ENCODE measurements at regions not wholly inside any gene's neighbourhood (a gene's known extent, or its start where the extent isn't known, plus 50 kb on each side); places are given as distances from the start of the nearest gene placed in this dataset.

- TF ChIP-seq RAD21 (conservative IDR thresholded peaks at IDR 0.05) (no peak), REST (IDR thresholded peaks at IDR 0.05; ENCODE audit: borderline replicate concordance) (no peak), MXI1 (conservative IDR thresholded peaks at IDR 0.05; ENCODE audit: poor library complexity, severe bottlenecking) (no peak), TAF1 (IDR thresholded peaks at IDR 0.05; ENCODE audit: low read depth) (no peak), EZH2 (IDR thresholded peaks at IDR 0.05; ENCODE audit: borderline replicate concordance, insufficient read depth, low read length, poor library complexity, severe bottlenecking) (no peak), CTCF (IDR thresholded peaks at IDR 0.05; ENCODE audit: poor library complexity, severe bottlenecking) (no peak), POLR2AphosphoS5 (IDR thresholded peaks at IDR 0.05) (no peak), EP300 (conservative IDR thresholded peaks at IDR 0.05; ENCODE audit: poor library complexity, severe bottlenecking) (no peak), SMC3 (conservative IDR thresholded peaks at IDR 0.05; ENCODE audit: poor library complexity) (no peak)
Observed at GRCh38 chrX:39966176-39966575, 131.6 kb downstream of the BCOR start.

GRCh38 chrX:39967348-39967747, 130.4 kb downstream of the BCOR start:
- no peak for TF ChIP-seq POLR2AphosphoS5 (IDR thresholded peaks at IDR 0.05)
- TF ChIP-seq RAD21 (conservative IDR thresholded peaks at IDR 0.05), result no peak
- no peak for TF ChIP-seq SMC3 (conservative IDR thresholded peaks at IDR 0.05; ENCODE audit: poor library complexity)
- Histone ChIP-seq H4K20me1 (ENCODE audit: insufficient read depth) (no peaks in the 10 kb centered on the region), H3K27ac (ENCODE audit: low read length) (no peak overlapping the region), H3K9ac (ENCODE audit: low read length) (no peak overlapping the region), H3K9me2 (ENCODE audit: insufficient read depth, low read length) (no peaks in the 10 kb centered on the region), H3K36me3 (ENCODE audit: insufficient read depth, low read length) (no peaks in the 10 kb centered on the region), H3F3A (ENCODE audit: insufficient read depth, low read length, poor library complexity, severe bottlenecking) (no peaks in the 10 kb centered on the region), H3K4me3 (ENCODE audit: low read length) (no peak overlapping the region), H3K4me2 (ENCODE audit: low read length) (no peak overlapping the region), H3K9me3 (ENCODE audit: low read length) (no peaks in the 10 kb centered on the region), H3K79me2 (replicated peaks; ENCODE audit: insufficient read depth, low read length) (no peaks in the 10 kb centered on the region), H3K27me3 (ENCODE audit: insufficient read depth, low read depth, low read length) (no peaks in the 10 kb centered on the region), H2AFZ (ENCODE audit: low read depth, low read length) (no peak overlapping the region)

More at GRCh38 chrX:39966176-39966575, 131.6 kb downstream of the BCOR start:
- Histone ChIP-seq H3K36me3 (ENCODE audit: insufficient read depth, low read length) (no peaks in the 10 kb centered on the region), H3K4me2 (ENCODE audit: low read length) (no peak overlapping the region), H3K9ac (ENCODE audit: low read length) (no peak overlapping the region), H3K27me3 (ENCODE audit: insufficient read depth, low read depth, low read length) (no peaks in the 10 kb centered on the region), H3K4me3 (ENCODE audit: low read length) (no peak overlapping the region), H3K9me2 (ENCODE audit: insufficient read depth, low read length) (no peaks in the 10 kb centered on the region), H4K20me1 (ENCODE audit: insufficient read depth) (no peaks in the 10 kb centered on the region), H3K9me3 (ENCODE audit: low read length) (no peaks in the 10 kb centered on the region), H3F3A (ENCODE audit: insufficient read depth, low read length, poor library complexity, severe bottlenecking) (no peaks in the 10 kb centered on the region), H3K79me2 (replicated peaks; ENCODE audit: insufficient read depth, low read length) (no peaks in the 10 kb centered on the region), H2AFZ (ENCODE audit: low read depth, low read length) (no peak overlapping the region), H3K27ac (ENCODE audit: low read length) (no peak overlapping the region)
